ENCODE measurements at regions not wholly inside any gene's neighbourhood (a gene's known extent, or its start where the extent isn't known, plus 50 kb on each side); places are given as distances from the start of the nearest gene placed in this dataset.

DNA sequence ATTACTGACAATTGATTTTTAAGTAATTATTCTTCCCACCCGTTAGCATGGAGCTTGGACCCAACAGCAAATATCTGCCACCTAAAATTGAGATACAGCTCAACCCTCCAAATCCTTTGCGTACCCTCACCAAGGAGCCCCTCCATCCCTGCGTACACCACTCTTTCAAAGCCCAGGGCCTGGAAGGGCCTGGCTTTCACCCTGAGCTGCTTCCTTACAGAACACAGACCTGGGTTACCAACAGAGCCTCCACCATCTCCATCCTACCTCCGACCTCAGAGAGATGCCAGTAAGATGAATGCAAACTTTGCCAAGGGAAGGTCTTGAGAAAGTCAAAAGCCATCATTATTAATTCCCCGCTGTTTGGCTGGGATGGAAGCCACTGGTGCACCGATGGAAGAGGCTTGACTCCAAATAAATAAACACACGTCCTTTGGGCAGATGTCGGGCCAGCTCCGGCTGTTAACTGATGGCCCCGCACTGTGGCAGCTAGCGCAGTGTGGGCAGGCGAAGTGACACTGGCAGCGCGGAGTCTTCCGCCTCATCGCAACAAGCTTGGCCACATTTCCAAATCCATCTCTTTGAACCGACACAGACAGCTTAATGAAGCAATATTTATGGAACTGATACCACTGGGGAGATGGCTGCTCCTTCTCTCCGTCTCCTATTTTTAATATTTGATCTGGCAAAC lies 150.2 kb upstream of the VSTM2B start:
- no peak for DNase-seq

DNA sequence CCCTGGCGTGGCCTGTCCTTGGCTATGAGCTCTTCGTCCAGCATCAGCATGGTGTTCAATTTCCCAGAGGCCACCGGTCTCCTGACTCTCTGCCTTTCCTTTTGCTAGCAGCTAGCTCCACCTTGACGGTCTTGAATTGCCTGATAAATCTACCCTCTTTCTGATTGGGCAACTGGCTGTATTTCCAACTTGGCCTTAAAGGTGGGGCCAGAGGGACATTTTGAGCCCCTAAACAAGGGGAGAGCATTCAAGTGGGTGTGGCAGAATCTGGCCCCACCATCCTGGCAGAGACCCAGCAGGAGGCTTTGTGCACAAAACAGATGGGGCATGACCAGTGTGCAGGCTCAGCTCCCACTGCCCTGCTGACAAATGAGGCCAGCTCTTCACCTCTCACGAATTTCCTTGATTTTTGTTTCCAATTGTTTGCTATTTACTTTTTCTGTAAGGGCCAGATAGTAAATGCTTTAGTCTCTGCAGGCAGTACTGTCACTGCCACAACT lies 148.9 kb upstream of the VSTM2B start:
- no peak for DNase-seq

DNA sequence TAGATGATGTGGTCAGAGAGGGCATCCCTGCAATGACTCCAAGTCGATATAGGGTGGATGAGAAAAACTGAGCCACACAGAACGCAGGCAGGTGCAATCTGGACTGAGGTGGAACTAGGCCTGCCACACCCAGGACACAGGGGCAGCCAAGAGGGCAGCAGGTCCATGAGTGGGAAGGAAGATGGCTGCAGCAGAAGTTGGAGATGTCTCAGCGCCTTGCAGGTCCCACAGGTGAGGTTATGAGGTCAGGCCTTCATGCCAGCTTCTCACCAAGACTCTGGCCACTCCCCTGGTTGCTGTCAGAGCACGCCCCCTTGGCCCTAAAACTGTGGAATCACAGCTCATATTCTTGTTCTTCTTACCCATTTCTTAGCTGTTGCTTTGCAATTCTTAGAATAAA lies 147.7 kb upstream of the VSTM2B start:
- no peak for DNase-seq

DNA sequence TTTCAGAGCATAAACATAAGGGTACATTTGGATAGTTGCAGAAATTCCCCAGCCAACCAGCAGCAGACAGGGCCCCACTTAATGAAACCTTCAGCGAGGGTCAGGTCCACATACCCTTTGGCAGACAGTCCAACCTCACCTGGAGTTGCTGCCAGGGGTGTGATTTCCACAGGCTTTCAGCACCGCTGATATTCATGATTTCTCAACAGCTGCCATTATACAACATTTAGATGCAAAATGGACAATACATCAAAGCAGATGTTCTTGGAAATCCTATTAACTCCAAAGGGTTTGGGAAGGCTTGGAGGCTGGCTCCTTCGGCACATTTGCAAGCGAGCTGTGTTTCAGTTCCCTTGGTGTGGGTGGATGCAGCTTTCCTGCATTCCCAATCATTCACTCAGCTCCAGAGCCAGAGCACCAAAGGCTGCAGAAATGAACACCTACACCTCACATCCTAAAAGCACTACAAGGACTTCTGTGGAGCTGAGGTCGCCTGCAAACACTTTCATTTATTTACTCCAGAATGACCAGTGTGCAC lies 147.2 kb upstream of the VSTM2B start:
- no peak for DNase-seq

DNA sequence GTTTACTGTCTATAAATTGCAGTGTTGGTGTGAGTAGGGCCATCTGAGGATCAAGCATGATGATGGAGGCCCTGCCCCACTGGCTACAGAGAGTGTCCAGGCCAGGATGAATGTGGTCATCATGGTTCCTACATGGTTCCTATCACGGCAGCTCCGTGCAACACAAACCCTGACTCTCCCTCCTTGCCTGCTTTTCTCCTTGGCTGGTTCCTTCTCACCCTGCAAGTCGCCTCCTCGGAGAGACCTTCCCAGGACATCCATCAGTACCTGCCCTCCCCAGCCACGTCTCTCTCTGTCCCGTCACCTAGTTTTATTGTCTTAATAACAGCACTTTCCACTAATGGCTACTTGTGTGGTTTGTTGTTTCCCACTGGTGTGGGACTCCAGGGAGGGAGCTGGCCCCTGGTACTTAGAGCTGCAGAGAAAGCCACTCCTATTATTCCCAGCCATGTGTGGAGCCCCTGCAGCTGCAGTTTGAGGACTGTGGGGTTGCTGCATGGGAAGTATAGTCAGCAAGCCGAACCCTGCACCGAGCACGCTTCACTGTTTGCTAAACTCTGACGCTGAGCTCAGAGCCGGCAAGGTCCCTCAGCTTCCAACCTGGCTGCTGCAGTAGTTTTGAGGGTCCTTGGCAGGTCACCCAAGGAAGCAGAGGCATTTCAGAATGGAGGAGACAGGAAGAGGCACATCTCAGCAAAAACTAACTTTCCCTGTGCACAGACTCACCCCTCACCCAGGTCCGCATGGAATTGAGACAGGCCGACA lies 146.4 kb upstream of the VSTM2B start:
- DNase-seq = no peak

DNA sequence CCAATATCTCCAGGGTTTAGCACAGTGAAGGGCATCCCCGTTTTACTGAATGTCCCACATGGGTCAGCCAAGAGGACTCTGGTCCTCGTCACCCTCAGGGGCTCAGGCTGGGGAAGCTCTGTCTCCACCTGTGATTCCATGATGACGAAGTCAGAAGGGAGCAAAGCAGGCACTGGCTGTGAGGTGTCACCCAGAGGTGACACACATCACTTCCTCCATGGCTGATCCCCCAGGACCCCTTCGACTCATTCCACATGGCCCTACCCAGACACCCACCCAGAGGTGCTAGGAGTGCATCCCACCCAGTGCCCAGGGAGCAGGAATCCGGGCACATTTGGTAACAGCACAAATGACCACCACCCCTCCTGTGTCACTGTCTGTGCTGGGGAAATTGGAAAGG lies 145.2 kb upstream of the VSTM2B start:
- no peak for DNase-seq

DNA sequence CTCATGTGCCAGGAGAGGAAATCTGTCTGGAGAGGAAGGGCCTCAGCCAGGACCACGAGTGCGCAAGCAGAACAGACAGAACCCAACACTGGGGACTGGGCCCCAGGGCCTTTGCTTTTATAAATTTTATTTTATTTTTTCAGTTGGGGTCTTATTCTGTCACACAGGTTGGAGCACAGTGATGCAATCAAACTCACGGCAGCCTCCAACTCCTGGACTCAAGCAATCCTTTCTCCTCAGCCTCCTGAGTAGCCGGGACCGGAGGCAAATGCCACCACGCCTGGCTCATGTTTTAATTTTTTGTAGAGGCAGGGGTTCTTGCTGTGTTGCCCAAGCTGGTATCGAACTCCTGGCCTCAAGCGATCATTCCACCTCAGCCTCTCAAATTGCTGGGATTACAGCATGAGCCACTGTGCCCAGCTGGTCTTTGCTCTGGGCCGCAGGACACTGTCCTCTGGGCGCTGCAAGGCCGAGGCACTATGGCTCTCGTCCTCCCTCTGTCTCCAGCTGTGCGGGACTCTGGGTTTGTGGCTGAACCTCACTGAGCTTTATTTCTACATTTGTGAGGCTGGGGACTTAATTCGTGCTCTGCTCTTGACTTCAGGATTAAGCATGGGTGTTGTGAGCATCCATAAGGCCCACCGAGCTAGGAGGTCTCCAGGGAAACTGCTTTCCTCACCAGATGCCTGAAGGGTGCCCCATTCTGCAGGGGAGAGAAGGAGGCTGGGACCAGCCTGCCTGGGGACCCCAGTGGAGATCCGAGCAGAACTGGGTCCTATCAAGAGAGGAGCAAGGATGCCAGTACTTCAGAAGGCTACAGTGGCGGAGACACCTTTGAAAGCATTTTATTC lies 144.2 kb upstream of the VSTM2B start:
- no peak for DNase-seq

DNA sequence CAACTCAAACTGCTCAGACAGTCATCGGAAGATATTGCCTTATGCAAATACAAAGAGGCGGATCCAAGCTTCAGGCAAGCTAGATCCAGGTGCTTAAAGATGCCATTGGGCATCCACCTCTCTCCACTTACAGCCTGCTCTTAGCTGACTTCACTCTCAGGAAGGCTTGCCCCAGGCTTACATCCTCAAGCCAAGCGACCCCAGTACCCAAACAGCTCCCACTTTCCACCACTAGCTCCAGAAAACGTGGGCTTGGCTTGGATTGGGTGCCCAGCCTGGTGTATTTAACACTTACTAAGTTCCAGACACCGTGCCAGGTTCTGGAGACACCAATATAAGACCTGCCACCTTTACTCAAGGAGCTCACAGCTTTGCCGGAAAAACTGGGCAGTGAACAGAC lies 142.1 kb upstream of the VSTM2B start:
- no peak for DNase-seq

DNA sequence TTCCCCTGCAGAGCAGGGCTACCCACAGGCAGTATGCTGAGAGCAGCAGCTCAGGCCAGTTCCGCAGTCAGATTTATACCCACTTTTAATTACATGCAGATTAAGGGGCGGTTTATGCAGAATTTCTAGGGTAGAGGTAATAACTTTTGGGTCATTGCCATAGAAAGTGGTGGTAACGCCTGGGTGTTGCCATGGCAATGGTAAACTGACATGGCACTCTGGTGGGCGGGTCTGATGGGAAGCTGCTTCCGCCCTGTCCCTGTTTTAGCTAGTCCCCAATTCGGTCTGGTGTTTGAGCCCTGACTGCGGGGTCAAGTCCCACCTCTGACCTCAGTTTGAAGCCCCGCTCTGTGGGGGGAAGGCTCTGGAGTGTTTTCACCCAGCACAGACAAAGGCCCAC lies 141.1 kb upstream of the VSTM2B start:
- DNase-seq = no peak

DNA sequence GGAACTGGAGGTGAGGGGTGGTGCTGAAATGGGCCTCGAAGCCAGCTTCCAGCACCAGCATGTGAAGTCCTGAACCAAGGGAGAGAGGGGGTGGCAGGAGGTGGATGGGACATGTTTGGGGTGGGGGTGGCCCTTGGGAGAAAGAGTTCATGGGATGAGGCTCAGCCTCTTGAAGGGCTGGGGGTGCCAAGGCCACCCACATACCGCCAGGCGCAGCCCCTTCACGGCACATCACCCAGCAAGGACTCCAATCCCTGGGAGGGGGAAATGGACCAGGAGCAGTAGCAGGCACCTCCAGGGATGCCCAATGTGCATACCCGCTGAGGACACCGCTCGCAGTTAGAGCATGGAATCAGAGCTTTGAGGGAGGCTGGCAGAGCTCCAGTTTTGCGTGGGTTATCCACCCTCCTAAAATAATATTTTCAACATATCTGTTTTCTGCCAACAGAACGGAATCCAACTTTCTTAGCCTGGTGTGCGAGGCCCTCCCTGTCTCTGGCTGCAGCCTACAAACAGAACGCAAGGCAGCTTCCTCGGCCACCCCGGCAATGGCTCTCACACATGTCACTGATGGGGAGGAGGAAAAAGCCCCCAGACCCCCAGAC lies 140.5 kb upstream of the VSTM2B start:
- DNase-seq = no peak

DNA sequence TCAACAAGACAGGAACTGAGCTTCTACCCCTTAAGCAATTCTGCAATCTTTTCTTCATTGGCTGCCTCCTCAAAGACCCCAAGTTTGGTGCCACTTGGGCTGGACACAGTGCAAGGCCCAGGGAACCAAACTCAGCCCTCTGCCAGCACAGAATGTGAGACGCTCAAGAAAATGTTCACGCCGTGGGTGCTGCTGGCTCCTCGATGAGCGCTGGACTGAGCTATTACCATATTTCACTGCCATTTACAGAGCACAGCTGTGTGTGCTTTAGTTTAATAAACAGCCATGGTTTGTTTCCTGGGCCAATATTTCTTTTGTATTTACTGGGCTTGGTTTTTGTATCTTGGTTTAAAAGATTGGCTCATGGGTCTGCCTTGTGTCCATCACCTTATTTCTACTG lies 138.8 kb upstream of the VSTM2B start:
- DNase-seq = no peak

DNA sequence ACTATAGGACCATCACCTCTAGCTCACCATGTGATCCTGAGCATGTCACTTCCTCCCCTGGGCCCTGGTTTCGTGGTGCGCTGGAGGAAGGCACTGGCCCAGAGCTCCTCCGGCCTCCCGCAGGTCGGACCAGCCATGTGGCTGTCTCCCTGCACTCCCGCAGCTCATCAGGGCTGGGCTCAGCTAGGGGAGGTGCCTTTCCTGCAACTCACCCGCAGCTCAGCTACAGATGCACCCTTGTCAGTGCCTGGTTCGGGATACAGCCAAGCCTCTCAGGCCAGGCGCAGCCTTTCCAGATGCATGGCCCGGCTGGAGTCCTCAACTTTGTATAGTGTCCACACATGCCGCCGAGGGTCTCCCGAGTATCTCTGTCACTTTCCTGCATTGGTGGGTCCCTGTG lies 138.2 kb upstream of the VSTM2B start:
- no peak for DNase-seq

DNA sequence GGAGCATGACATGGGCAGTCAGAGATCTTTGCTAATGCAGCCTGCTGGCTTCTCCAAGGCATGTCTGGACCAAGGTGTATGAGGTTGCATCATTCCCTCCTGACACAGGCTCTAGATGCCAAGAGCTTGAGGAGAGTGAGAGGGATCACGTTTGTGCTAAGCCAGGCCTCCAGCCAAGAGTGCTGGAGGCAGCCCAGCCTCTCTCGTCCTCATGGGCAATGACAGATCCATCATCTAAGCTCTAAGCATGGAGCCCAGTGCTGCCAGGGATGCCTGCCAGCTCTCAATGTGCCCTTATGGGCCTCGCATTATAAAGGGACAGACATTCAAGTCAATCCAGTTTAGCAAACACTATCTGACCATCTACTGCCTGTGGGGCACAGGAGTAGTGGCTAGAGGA lies 136.3 kb upstream of the VSTM2B start:
- DNase-seq = no peak

DNA sequence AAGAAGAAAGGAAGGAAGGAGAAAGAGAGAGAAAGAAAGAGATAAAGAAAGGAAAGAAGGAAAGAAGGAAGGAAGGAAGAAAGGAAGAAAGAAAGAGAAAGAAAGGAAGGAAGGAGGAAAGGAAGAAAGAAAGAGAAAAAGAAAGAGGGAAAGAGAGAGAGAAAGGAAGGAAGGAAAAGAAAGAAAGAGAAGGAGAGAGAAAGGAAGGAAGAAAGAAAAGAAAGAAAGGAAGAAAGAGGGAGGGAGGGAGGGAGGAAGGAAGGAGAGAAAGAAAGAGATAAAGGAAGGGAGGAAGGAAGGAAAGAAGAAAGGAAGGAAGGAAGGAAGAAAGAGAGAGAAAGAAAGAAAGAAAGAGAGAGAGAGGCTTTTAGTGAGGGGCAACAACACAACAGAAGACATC lies 135.1 kb upstream of the VSTM2B start:
- DNase-seq = no peak

DNA sequence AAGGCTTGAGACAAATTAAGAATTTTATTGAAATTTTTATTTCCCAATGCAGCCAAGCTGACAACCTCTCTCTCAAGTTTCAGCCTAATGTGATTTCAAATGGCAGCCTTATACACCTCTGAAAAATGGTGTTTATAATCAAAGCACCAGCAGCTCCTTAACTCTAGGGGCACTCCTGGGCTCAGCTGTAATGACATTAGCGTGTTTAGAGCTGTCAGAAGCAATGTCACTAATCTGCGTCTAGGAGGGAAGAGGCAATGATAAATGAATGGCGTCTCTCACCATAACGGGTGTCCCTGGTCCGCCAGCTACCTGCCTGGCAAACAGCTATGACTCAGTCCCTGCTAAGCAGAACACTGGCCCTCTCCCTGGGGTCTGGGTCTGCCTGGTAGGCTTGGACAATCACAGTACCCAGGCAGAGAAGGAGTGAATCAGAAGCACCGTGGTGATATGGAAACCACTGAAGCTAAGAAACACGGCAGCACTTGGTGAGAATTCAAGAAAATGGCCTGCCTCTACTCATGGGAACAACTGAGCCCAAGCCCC lies 131.8 kb upstream of the VSTM2B start:
- DNase-seq = no peak

DNA sequence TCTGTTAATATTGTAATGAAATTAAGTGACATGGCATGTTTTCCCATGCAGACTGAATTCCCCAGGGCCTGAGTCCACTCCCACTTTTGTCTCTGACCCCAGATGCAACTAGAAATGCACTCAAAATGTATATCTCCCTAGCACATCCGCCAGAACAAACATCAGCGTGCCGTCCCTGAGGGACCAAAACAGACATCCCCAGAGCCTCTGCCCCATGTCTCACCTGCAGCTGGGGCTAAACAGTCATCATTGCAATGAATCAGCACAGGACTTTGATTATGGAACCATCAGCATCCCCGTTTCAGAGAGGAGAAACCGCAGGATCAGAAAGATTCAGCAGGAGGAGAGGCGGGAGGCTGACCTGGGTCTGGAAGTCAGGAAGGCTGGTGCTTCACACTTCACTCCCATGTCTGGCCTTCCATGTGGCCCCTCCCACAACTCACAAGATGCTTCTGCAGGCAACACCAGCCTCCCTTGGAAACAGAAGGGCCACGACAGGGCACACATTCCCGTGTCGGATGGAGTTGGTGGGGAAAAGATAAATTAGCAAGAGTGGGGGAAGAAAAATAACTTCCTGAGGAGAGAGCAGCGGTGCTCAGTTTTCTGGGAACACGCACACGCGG lies 130.6 kb upstream of the VSTM2B start:
- DNase-seq = no peak

DNA sequence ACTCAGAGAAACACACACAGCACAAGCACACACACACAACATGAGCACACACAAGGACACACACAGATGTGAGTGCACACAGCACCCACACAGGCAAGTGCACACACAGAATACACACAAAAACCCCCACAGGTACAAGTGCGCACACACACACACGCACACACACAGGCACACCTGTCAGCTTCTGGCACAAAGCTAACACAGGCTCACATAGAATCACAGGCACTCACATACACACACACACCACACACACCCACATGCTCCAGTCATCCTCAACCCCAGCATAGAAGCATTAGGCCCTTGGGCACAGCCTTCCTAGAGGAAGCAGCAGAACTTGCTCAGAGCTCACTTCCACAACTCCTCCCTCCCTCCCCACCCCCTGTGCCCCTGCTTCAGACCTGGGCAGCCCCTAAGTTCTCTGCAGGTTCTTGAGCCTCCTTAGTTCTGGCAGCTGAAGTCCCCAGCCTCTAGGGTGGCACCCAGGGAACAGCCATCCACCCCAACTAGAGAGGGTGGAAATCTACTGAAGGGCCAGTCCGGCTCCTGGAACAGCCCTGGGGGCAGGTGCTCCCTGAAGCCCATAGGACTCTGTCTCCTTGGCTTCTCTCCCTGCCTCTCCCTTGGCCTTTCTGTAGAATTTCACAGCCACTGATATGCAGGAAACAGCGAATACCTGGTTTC lies 129.9 kb upstream of the VSTM2B start:
- DNase-seq = no peak

DNA sequence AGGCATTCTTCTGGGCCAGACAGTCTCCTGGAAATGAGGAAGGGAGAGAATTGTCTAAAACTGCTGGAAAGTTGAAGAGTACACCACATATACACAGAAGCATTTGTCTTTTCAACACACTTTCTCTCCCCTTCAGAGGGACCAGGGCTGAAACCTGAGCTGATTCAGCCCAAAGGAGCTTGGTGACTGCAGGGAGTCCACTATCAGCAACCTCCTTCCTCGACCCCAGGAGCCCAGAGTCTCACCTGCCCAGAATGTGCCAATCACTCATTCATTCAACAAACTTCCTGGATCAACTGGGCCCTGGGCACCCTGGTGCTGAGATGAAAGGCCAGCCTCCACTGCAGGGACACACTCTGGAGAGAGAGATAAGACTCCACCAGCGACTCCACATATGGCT lies 128.9 kb upstream of the VSTM2B start:
- no peak for DNase-seq

DNA sequence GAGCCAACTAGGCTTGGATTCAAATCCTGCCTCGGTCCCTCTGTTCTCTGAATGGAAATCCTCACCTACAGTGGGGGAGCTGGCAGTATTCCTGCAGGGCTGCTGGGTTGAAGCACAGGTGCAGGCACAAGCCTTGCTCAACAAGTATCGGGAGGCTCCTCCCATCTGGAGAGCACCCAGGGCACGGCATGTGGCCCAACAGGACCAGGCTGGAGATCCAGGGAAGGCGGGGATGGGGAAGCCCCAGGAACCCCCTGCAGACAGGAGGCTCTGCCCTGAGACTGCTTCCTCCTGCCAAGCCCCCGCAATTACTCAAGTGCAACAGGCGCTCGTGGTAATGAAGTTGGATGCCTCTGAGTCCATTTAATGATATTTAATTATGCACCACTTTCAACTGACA lies 128.0 kb upstream of the VSTM2B start:
- DNase-seq = no peak

DNA sequence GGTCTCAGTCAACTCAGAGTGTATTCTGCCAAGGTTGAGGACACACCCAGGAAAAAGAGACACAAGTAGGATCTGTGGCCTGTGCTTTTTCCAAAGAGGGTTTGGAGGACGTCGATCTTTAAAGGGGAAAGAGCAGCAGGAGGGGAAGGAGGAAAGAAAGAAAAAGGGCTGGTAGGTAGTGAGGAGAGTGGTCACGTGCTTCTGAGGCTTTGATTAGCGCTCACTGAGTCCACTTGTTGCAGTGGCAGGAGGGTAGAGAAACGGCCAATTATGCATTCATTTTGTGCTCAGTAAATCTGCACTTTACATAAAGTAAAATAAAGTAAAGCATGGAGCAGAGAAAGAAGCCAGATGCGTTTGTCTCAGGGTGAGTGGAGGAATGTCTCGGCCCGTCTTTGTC lies 126.0 kb upstream of the VSTM2B start:
- DNase-seq = no peak

DNA sequence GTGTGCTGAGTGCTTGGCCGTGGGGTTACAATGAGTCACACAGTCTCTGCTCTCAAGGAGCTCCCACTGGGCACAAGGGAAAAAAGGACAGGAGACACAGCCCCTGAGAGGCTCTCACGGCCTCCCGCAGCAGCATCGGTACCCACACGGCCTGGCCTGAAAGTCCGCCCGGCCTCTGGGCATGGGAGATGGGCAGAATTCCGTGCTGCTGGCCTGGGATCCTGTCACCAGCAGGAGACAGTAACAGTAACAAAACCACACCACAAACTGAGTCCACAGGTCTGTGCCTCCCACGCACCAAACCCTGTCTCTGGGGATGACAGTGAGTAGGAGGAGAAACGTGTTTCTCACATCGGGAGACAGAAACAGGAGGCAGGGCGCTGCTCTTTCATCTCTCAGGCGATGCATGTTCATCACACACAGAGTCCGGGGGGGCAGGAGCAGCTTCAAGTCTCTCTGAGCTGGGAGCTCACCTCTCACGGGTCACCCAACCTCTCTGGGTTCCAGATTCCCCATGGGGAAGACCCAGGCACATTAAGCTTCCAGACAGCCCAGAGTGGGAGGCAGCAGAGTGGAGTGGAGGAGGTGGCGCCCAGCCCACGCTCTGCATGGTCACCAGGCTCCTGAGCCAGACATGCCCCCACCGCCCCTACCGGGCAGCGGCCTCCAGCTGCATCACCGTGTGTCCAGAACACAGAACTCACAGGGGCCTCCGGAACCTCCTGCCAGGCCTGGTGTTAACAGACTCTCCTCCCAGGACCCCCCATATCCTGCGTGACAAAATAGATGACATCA lies 124.7 kb upstream of the VSTM2B start:
- DNase-seq = no peak

All from NCI-H2107 (cell line).